ENCODE measurements at regions not wholly inside any gene's neighbourhood (a gene's known extent, or its start where the extent isn't known, plus 50 kb on each side); places are given as distances from the start of the nearest gene placed in this dataset.

GRCh38 chr5:107230367-107230766 is 440.4 kb downstream of the EFNA5 start:
- in situ Hi-C loops (cut with MboI; ENCODE audit: low pct_unique_long_range_greater_than_20kb, low sequenced_read_pairs) = no loop called here
- DNase-seq = no peak

- DNase-seq = no peak
- in situ Hi-C loops (cut with MboI; ENCODE audit: low pct_unique_long_range_greater_than_20kb, low sequenced_read_pairs) = no loop called here
These were observed 442.5 kb downstream of the EFNA5 start for GRCh38 chr5:107228226-107228625.

- in situ Hi-C loops (cut with MboI; ENCODE audit: low pct_unique_long_range_greater_than_20kb, low sequenced_read_pairs) = no loop called here
- no peak for DNase-seq
These were observed 446.5 kb downstream of the EFNA5 start for GRCh38 chr5:107224272-107224671.

- in situ Hi-C loops (cut with MboI; ENCODE audit: low pct_unique_long_range_greater_than_20kb, low sequenced_read_pairs) = no loop called here
- DNase-seq = no peak
These were observed 447.7 kb downstream of the EFNA5 start for GRCh38 chr5:107223066-107223465.

- in situ Hi-C loops (cut with MboI; ENCODE audit: low pct_unique_long_range_greater_than_20kb, low sequenced_read_pairs) = no loop called here
These were observed 450.7 kb downstream of the EFNA5 start for GRCh38 chr5:107219993-107220392.

GRCh38 chr5:107218457-107219193 is 452.1 kb downstream of the EFNA5 start:
- in situ Hi-C loops (cut with MboI; ENCODE audit: low pct_unique_long_range_greater_than_20kb, low sequenced_read_pairs) = no loop called here
- DNase-seq = no peak

More at GRCh38 chr5:107219993-107220392, 450.7 kb downstream of the EFNA5 start:
- no peak for DNase-seq

- in situ Hi-C loops (cut with MboI; ENCODE audit: low pct_unique_long_range_greater_than_20kb, low sequenced_read_pairs) = no loop called here
- no peak for DNase-seq
These were observed 453.0 kb downstream of the EFNA5 start for GRCh38 chr5:107217721-107218130.

- DNase-seq = no peak
- in situ Hi-C loops (cut with MboI; ENCODE audit: low pct_unique_long_range_greater_than_20kb, low sequenced_read_pairs) = no loop called here
These were observed 454.1 kb downstream of the EFNA5 start for GRCh38 chr5:107216587-107216986.

- in situ Hi-C loops (cut with MboI; ENCODE audit: low pct_unique_long_range_greater_than_20kb, low sequenced_read_pairs) = no loop called here
These were observed 455.1 kb downstream of the EFNA5 start for GRCh38 chr5:107215611-107216010.

GRCh38 chr5:107213025-107213424 is 457.7 kb downstream of the EFNA5 start:
- no peak for DNase-seq
- in situ Hi-C loops (cut with MboI; ENCODE audit: low pct_unique_long_range_greater_than_20kb, low sequenced_read_pairs) = no loop called here

More at GRCh38 chr5:107215611-107216010, 455.1 kb downstream of the EFNA5 start:
- no peak for DNase-seq

- in situ Hi-C loops (cut with MboI; ENCODE audit: low pct_unique_long_range_greater_than_20kb, low sequenced_read_pairs) = no loop called here
These were observed 459.1 kb downstream of the EFNA5 start for GRCh38 chr5:107211630-107212029.

GRCh38 chr5:107208867-107209266 is 461.9 kb downstream of the EFNA5 start:
- no peak for DNase-seq
- in situ Hi-C loops (cut with MboI; ENCODE audit: low pct_unique_long_range_greater_than_20kb, low sequenced_read_pairs) = no loop called here

More at GRCh38 chr5:107211630-107212029, 459.1 kb downstream of the EFNA5 start:
- DNase-seq = no peak

GRCh38 chr5:107204413-107204812 is 466.3 kb downstream of the EFNA5 start:
- in situ Hi-C loops (cut with MboI; ENCODE audit: low pct_unique_long_range_greater_than_20kb, low sequenced_read_pairs) = no loop called here
- DNase-seq = no peak

GRCh38 chr5:107203243-107203642 is 467.5 kb downstream of the EFNA5 start:
- DNase-seq = no peak
- in situ Hi-C loops (cut with MboI; ENCODE audit: low pct_unique_long_range_greater_than_20kb, low sequenced_read_pairs) = no loop called here

- DNase-seq = no peak
- in situ Hi-C loops (cut with MboI; ENCODE audit: low pct_unique_long_range_greater_than_20kb, low sequenced_read_pairs) = no loop called here
These were observed 471.0 kb downstream of the EFNA5 start for GRCh38 chr5:107199756-107200155.

GRCh38 chr5:107196500-107197059 is 474.2 kb downstream of the EFNA5 start:
- DNase-seq = no peak
- in situ Hi-C loops (cut with MboI; ENCODE audit: low pct_unique_long_range_greater_than_20kb, low sequenced_read_pairs) = no loop called here

- DNase-seq = no peak
- in situ Hi-C loops (cut with MboI; ENCODE audit: low pct_unique_long_range_greater_than_20kb, low sequenced_read_pairs) = no loop called here
These were observed 474.8 kb downstream of the EFNA5 start for GRCh38 chr5:107195890-107196395.

GRCh38 chr5:107184871-107185270 is 485.9 kb downstream of the EFNA5 start:
- no peak for DNase-seq
- in situ Hi-C loops (cut with MboI; ENCODE audit: low pct_unique_long_range_greater_than_20kb, low sequenced_read_pairs) = no loop called here

GRCh38 chr5:107184066-107184465 is 486.7 kb downstream of the EFNA5 start:
- no peak for DNase-seq
- in situ Hi-C loops (cut with MboI; ENCODE audit: low pct_unique_long_range_greater_than_20kb, low sequenced_read_pairs) = no loop called here

GRCh38 chr5:107170620-107171019 is 500.1 kb downstream of the EFNA5 start:
- in situ Hi-C loops (cut with MboI; ENCODE audit: low pct_unique_long_range_greater_than_20kb, low sequenced_read_pairs) = no loop called here
- DNase-seq = no peak

GRCh38 chr5:107169867-107170266 is 500.9 kb downstream of the EFNA5 start:
- no peak for DNase-seq
- in situ Hi-C loops (cut with MboI; ENCODE audit: low pct_unique_long_range_greater_than_20kb, low sequenced_read_pairs) = no loop called here
